ENCODE measurements at regions not wholly inside any gene's neighbourhood (a gene's known extent, or its start where the extent isn't known, plus 50 kb on each side); places are given as distances from the start of the nearest gene placed in this dataset.

GRCh38 chr1:244779410-244779809 lies 56.0 kb upstream of the COX20 start:
- TF ChIP-seq MAX (IDR thresholded peaks at IDR 0.05) (no peak), CEBPB (IDR thresholded peaks at IDR 0.05) (no peak), YY1 (IDR thresholded peaks at IDR 0.05; ENCODE audit: low read depth) (no peak), TAF1 (IDR thresholded peaks at IDR 0.05; ENCODE audit: low read depth) (no peak), TEAD4 (IDR thresholded peaks at IDR 0.05) (no peak), RAD21 (IDR thresholded peaks at IDR 0.05; ENCODE audit: low read depth) (no peak), TCF12 (IDR thresholded peaks at IDR 0.05; ENCODE audit: low read depth) (no peak), CREB1 (IDR thresholded peaks at IDR 0.05; ENCODE audit: low read depth) (no peak), NFIC (IDR thresholded peaks at IDR 0.05) (no peak), EGR1 (IDR thresholded peaks at IDR 0.05) (no peak)
- TF ChIP-seq, protein P1, sequence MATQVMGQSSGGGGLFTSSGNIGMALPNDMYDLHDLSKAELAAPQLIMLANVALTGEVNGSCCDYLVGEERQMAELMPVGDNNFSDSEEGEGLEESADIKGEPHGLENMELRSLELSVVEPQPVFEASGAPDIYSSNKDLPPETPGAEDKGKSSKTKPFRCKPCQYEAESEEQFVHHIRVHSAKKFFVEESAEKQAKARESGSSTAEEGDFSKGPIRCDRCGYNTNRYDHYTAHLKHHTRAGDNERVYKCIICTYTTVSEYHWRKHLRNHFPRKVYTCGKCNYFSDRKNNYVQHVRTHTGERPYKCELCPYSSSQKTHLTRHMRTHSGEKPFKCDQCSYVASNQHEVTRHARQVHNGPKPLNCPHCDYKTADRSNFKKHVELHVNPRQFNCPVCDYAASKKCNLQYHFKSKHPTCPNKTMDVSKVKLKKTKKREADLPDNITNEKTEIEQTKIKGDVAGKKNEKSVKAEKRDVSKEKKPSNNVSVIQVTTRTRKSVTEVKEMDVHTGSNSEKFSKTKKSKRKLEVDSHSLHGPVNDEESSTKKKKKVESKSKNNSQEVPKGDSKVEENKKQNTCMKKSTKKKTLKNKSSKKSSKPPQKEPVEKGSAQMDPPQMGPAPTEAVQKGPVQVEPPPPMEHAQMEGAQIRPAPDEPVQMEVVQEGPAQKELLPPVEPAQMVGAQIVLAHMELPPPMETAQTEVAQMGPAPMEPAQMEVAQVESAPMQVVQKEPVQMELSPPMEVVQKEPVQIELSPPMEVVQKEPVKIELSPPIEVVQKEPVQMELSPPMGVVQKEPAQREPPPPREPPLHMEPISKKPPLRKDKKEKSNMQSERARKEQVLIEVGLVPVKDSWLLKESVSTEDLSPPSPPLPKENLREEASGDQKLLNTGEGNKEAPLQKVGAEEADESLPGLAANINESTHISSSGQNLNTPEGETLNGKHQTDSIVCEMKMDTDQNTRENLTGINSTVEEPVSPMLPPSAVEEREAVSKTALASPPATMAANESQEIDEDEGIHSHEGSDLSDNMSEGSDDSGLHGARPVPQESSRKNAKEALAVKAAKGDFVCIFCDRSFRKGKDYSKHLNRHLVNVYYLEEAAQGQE (IDR thresholded peaks at IDR 0.05; ENCODE audit: low read depth): no peak
- TF ChIP-seq, protein P2, sequence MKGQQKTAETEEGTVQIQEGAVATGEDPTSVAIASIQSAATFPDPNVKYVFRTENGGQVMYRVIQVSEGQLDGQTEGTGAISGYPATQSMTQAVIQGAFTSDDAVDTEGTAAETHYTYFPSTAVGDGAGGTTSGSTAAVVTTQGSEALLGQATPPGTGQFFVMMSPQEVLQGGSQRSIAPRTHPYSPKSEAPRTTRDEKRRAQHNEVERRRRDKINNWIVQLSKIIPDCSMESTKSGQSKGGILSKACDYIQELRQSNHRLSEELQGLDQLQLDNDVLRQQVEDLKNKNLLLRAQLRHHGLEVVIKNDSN (IDR thresholded peaks at IDR 0.05): no peak

DNA sequence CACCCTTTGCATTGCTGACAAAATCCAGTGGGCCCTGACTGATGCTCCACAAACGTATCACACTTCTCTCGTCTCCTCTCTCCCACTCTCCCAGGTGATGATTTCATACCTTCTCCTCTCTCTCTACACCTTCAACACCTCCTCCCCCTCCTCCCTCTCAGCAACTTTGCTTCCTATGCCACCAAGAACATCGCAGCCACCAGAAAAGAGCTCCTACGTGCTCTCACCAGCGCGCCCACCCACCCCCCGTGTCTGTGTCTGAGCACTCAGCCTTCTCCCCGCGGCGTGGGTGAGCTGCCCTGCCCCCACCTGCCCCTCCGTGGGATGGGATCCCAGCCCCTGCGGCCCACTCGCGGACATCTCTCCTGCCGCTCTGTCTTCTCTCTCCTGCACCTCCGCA lies 55.1 kb upstream of the COX20 start:
- TF ChIP-seq, protein P2 (IDR thresholded peaks at IDR 0.05): no peak
- TF ChIP-seq TCF12 (IDR thresholded peaks at IDR 0.05; ENCODE audit: low read depth): no peak
- no peak for TF ChIP-seq FOXM1 (IDR thresholded peaks at IDR 0.05; ENCODE audit: borderline replicate concordance, low read depth)
- no peak for TF ChIP-seq MAX (IDR thresholded peaks at IDR 0.05)
- TF ChIP-seq, protein P1 (IDR thresholded peaks at IDR 0.05; ENCODE audit: low read depth): no peak
- no peak for TF ChIP-seq TAF1 (IDR thresholded peaks at IDR 0.05; ENCODE audit: low read depth)
- no peak for TF ChIP-seq ZBTB7A (IDR thresholded peaks at IDR 0.05; ENCODE audit: low read depth)

- TF ChIP-seq NFIC (IDR thresholded peaks at IDR 0.05) (no peak), TCF12 (IDR thresholded peaks at IDR 0.05; ENCODE audit: low read depth) (no peak), FOXM1 (IDR thresholded peaks at IDR 0.05; ENCODE audit: borderline replicate concordance, low read depth) (no peak), TAF1 (IDR thresholded peaks at IDR 0.05; ENCODE audit: low read depth) (no peak), ZBTB7A (IDR thresholded peaks at IDR 0.05; ENCODE audit: low read depth) (no peak), RAD21 (IDR thresholded peaks at IDR 0.05; ENCODE audit: low read depth) (no peak), EGR1 (IDR thresholded peaks at IDR 0.05) (no peak), CEBPB (IDR thresholded peaks at IDR 0.05) (no peak), TEAD4 (IDR thresholded peaks at IDR 0.05) (no peak), EP300 (IDR thresholded peaks at IDR 0.05; ENCODE audit: borderline replicate concordance) (no peak)
- TF ChIP-seq, protein P2 (IDR thresholded peaks at IDR 0.05): no peak
These were observed 53.4 kb upstream of the COX20 start for GRCh38 chr1:244782056-244782455.

DNA sequence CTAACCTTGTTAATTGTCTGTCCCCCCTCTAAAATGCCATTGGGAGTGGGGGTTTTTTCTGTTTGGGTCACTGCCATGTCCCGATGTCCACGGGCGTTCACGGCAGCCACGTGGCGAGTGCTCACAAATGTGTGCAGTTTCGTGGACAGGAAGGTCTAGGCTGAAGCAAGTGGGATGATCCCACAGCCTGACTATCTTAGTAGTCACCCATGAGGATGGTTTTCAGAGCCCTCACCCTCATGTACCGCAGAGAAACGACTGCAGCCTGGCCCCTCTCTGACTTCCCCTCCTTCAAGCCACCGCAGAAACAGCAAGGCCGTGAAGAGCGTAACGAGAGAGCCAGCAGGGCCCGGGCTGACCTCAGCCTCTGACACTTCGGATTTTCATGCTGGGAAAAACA lies 52.3 kb upstream of the COX20 start:
- no peak for TF ChIP-seq TEAD4 (IDR thresholded peaks at IDR 0.05)
- no peak for TF ChIP-seq EP300 (IDR thresholded peaks at IDR 0.05; ENCODE audit: borderline replicate concordance)
- TF ChIP-seq TAF1 (IDR thresholded peaks at IDR 0.05; ENCODE audit: low read depth): no peak
- TF ChIP-seq TCF12 (IDR thresholded peaks at IDR 0.05; ENCODE audit: low read depth): no peak
- no peak for TF ChIP-seq RAD21 (IDR thresholded peaks at IDR 0.05; ENCODE audit: low read depth)
- TF ChIP-seq CREB1 (IDR thresholded peaks at IDR 0.05; ENCODE audit: low read depth): no peak
- no peak for TF ChIP-seq FOXM1 (IDR thresholded peaks at IDR 0.05; ENCODE audit: borderline replicate concordance, low read depth)
- TF ChIP-seq EGR1 (IDR thresholded peaks at IDR 0.05): no peak
- TF ChIP-seq ZBTB7A (IDR thresholded peaks at IDR 0.05; ENCODE audit: low read depth): no peak
- TF ChIP-seq NFIC (IDR thresholded peaks at IDR 0.05): no peak
- TF ChIP-seq, protein P1 (IDR thresholded peaks at IDR 0.05; ENCODE audit: low read depth): no peak
- no peak for TF ChIP-seq YY1 (IDR thresholded peaks at IDR 0.05; ENCODE audit: low read depth)
- TF ChIP-seq MAX (IDR thresholded peaks at IDR 0.05): no peak
- TF ChIP-seq, protein P2 (IDR thresholded peaks at IDR 0.05): no peak
- no peak for TF ChIP-seq CEBPB (IDR thresholded peaks at IDR 0.05)

All from Ishikawa (cell line).